Stimulated activated CD8-positive, alpha-beta memory T cell treated with anti-CD3 and anti-CD28 coated beads, Interleukin-12 subunit alpha, Interleukin-12 subunit beta, amount 100 ng/mL, for 24 hours (primary cell): ENCODE measurements at regions not wholly inside any gene's neighbourhood (a gene's known extent, or its start where the extent isn't known, plus 50 kb on each side); places are given as distances from the start of the nearest gene placed in this dataset.
"Not testable (repeated sequence)": the region's sequence is repeated elsewhere in the genome, so short reads cannot be mapped to it uniquely, and the experiment has no call there.

ENCODE experiments used
- DNase-seq: peaks from one replicate; pipeline ENCODE4 v3.0.0-alpha.2; 2020; ENCODE audit errors: extremely low read depth

DNA sequence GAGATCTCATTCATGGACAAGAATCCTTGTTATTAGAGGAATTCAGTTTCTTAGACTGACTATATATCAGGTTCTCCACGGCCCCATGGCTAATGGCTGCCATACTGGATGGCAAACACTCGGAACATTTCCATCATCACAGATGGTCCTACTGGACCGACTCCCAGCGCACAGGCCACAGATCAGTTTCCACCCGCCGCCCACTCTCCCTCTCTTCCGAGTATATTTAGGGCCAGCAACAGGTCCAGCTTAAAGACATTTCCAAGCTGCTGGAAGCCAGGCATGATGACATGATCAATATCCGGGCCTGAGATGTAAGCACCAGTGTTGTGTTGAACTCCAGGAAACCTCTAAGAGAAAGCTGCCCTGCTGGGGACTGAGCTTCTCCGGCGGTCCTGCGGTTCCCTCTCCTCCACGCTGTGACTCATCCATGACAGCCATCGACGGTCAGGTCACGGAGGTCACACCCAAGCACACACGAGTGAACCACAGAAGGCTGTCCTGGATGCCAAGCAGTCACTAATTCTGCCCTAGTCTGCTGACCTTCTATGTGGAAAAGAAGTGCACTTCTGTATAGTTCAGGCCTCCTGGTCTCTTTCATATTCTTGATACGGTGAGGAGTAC, 64.4 kb upstream of the LPCAT1 start:
- not testable (repeated sequence) for DNase-seq

DNA sequence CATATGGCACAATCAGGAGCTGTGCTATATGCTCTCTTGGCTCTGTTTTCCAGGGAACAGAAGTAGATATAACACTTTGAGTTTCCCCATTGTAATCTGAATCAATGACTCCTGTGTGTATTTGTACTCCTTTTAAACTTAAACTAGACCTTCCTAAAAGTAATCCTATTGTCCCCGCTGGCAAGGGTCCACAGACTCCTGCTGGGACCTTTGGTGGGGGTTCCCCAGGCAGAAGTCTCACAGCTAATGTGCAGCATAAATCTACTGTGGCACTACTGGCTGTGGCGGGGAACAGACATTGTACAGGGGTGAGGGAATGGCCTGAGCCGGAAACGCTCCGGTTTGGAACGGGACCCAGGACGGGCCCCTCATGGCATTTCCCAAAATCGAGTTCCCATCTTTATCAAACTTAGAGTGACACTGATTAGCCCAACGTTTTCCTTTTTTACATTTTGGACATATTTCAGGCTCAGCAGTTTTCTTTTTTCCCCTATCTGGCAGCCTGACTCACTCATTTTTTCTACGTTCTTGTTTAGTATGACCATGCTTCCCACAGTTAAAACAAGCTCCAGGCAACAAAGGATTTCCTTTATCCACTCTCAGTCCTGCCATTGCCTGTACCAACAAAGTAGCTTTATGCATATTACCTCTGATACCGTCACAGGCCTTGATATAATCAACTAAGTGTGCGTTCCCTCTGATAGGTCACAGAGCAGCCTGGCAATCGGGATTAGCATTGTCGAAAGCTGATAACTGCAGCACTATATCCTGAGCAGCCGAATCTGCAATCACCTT, 59.5 kb upstream of the LPCAT1 start:
- not testable (repeated sequence) for DNase-seq

DNA sequence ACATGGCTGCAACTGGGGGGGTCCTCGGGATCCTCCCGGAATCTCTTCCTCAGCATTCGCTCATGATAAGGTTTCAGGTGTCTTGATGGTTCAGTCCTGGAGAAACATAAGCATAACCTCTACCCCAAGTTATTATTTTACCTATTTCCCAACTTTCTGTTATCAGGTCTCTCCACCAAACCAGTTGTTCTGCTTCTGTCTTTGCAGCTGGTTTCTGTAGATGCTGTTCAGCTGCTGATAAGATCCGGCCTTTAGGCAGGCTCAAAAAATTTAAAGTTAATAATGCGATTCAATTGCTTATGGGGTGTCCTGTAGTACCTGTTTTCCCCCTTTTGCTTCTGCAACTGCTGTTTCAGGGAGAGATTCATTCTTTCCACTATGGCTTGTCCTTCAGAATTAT, 55.6 kb upstream of the LPCAT1 start:
- DNase-seq = not testable (repeated sequence)

DNA sequence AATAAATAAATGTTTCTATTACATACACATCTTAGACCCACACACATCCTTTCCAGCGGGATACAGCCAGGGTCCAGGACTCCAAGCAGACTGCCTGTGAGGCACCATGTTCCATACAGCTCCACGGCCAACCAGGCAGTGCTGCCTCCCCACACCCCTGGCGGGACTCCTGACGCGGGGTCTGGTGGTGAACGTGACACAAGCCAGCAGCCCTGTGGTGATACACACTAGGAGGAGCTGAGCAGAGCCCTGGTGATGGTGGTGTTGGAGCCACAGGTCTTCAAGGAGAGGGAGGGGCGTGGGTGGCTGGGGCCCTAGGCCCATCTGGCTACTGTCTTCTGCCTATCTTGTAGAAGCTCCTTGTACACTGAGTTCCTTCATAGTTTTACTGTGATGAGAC, 53.1 kb upstream of the LPCAT1 start:
- not testable (repeated sequence) for DNase-seq

DNA sequence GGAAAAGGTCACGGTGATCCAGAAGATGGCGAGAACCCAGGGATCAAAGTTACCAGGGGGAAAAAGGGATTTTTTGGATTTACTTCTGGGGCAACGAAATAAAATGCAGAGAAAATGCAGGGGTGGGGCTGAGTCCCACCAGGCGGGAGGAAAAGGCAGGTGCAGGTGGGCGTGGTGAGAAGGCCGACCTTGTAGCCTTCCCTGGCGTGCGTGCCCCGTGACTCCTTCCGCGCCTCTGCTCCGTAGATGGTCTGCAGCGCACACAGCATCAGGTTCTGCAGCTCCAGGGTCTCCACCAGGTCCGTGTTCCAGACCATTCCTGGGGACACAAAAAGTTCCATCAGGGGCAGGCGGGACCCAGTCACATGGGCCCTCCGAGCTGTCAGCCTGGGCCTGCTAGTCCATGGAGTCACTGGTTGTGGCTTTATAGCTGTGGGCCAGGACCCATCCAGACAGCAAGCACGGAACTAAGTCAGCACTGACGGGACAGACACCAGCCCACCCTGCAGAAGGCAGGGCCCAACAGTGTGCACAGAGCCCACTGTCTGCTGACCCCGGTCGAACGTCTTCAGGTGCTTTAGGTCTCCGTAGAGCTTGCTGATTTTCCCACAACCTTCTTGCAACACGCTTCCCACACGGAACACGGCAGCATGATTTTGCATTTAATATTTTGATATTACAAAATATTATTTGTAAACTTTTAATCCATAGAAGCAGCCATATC, 52.4 kb upstream of the LPCAT1 start:
- not testable (repeated sequence) for DNase-seq

DNA sequence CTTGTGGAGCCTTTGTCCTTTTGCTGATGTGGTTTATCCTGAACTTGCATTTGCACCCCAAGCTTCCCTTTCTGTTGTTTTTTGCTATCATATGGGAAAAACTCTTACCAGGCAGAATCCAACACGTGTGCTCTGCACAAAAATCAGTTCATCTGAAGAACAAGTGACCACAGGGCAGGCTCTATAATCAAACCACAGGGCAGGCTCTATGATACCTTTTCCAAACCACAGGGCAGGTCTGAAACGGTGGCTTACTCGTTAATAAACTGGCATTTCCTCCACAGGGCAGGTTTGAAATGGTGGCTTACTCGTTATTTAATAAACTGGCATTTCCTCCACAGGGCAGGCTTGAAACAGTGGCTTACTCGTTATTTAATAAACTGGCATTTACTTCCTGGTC, 51.7 kb upstream of the LPCAT1 start:
- DNase-seq = not testable (repeated sequence)

DNA sequence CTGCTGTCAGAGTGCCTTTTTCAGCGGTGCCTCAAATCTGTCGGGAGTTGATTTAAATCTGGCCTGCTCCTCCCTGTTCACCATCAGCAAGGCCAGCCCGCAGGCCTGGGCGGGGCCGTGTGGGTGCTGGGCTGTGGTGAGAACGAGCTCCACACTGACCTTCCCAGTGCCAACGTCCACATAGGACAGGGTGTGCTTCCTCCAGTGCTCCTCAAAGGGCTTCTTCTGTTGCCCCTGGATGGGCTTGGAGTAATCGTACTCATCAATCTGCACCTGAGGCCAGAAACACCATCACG, 50.2 kb upstream of the LPCAT1 start:
- DNase-seq = not testable (repeated sequence)

DNA sequence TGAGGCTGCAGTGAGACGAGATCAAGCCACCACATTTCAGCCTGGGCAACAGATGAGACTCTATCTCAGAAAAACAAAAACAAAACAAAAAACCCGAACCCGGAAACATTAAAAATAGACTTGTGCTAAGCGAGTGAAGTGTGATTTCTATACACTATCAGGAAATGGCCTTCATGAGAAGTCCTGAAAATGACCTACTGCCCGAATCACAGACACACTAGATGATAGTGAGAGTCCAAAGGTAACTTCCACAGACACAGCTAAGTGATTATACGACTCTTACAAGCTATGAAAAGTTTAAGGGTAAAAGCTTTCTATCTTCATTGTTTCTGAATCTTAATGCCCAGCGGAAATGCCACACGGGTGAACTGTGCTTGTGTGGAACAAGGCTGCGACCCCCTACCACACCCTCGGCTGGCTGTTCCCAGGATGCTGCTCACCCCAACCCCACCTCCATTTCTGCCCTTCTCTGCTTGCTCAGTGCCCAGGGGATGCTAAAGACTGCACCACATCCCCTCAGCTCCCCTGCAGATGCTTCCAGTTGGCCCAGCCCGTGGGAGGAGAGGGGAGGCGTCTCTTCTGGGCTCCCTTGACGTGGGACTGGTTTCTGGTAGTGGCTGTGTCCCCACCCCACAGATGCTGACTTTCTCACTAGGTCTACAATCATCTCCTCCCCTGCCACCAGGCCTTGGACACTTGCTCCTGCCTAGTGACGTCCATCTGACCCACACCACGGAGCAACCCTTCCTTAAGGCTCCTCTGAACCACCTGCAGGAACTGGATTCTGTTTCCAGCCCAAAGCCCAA, 49.7 kb upstream of the LPCAT1 start:
- DNase-seq = not testable (repeated sequence)
